ENCODE measurements at regions not wholly inside any gene's neighbourhood (a gene's known extent, or its start where the extent isn't known, plus 50 kb on each side); places are given as distances from the start of the nearest gene placed in this dataset.

GRCh38 chr14:87879389-87879788 lies 113.6 kb downstream of the GALC start:
- FAIRE-seq: no peak

GRCh38 chr14:87878959-87879358 lies 114.0 kb downstream of the GALC start:
- no peak for FAIRE-seq

- FAIRE-seq: no peak
Observed at GRCh38 chr14:87877877-87878276, 115.1 kb downstream of the GALC start.

- no peak for FAIRE-seq
Observed at GRCh38 chr14:87874676-87875075, 118.3 kb downstream of the GALC start.

- no peak for FAIRE-seq
Observed at GRCh38 chr14:87873741-87874140, 119.2 kb downstream of the GALC start.

GRCh38 chr14:87869619-87870583 lies 123.1 kb downstream of the GALC start:
- FAIRE-seq: no peak

GRCh38 chr14:87868920-87869319 lies 124.1 kb downstream of the GALC start:
- FAIRE-seq: no peak

- no peak for FAIRE-seq
Observed at GRCh38 chr14:87866116-87866515, 126.9 kb downstream of the GALC start.

- FAIRE-seq: no peak
Observed at GRCh38 chr14:87864356-87865270, 128.4 kb downstream of the GALC start.

- FAIRE-seq: no peak
Observed at GRCh38 chr14:87863047-87863446, 129.9 kb downstream of the GALC start.

- FAIRE-seq: no peak
Observed at GRCh38 chr14:87852107-87852506, 140.9 kb downstream of the GALC start.

GRCh38 chr14:87851190-87851589 lies 141.8 kb downstream of the GALC start:
- no peak for FAIRE-seq

- FAIRE-seq: no peak
Observed at GRCh38 chr14:87847216-87847755, 145.7 kb downstream of the GALC start.

- no peak for FAIRE-seq
Observed at GRCh38 chr14:87840906-87841305, 152.1 kb downstream of the GALC start.

GRCh38 chr14:87838931-87839330 lies 154.1 kb downstream of the GALC start:
- FAIRE-seq: no peak

- FAIRE-seq: no peak
Observed at GRCh38 chr14:87837296-87837695, 155.7 kb downstream of the GALC start.

- FAIRE-seq: no peak
Observed at GRCh38 chr14:87834594-87834993, 158.4 kb downstream of the GALC start.

- FAIRE-seq: no peak
Observed at GRCh38 chr14:87833026-87833425, 160.0 kb downstream of the GALC start.

GRCh38 chr14:87830443-87831096 lies 162.4 kb downstream of the GALC start:
- FAIRE-seq: no peak

GRCh38 chr14:87829543-87829942 lies 163.4 kb downstream of the GALC start:
- FAIRE-seq: no peak

GRCh38 chr14:87824266-87824665 lies 168.7 kb downstream of the GALC start:
- no peak for FAIRE-seq

GRCh38 chr14:87816416-87816815 lies 176.6 kb downstream of the GALC start:
- FAIRE-seq: no peak

- FAIRE-seq: no peak
Observed at GRCh38 chr14:87815121-87815520, 177.9 kb downstream of the GALC start.
